Upper lobe of right lung (tissue), 1 donor: ENCODE measurements at regions not wholly inside any gene's neighbourhood (a gene's known extent, or its start where the extent isn't known, plus 50 kb on each side); places are given as distances from the start of the nearest gene placed in this dataset.

Experiments
- ATAC-seq: fragments of 200-7000 bp; cut with Tn5 transposase; one replicate; pipeline ENCODE4 v1.9.1; 2020; ENCODE audit warnings: mild to moderate bottlenecking, moderate library complexity
- DNase-seq: peaks from one replicate; pipeline ENCODE4 v3.0.0-alpha.2; 2020
- H3K27ac ChIP-seq: fragments of 200-600 bp; one replicate; pipeline ENCODE4 v1.8.0; 2022
- H3K27me3 ChIP-seq: fragments of 200-600 bp; one replicate; pipeline ENCODE4 v1.8.0; 2022; ENCODE audit warnings: mild to moderate bottlenecking
- H3K36me3 ChIP-seq: fragments of 200-600 bp; one replicate; pipeline ENCODE4 v1.8.0; 2022
- H3K4me1 ChIP-seq: fragments of 200-600 bp; one replicate; pipeline ENCODE4 v1.8.0; 2022
- H3K4me3 ChIP-seq: fragments of 200-600 bp; one replicate; pipeline ENCODE4 v1.8.0; 2022; ENCODE audit warnings: mild to moderate bottlenecking
- H3K9me3 ChIP-seq: fragments of 200-600 bp; one replicate; pipeline ENCODE4 v1.8.0; 2022
- intact Hi-C: fragments of 100-400 bp; cut with DNase I; formaldehyde crosslinking; loops from one replicate; pipeline ENCODE4 v1.11.0; 2022
- TF ChIP-seq, protein P1 (sequence below): fragments of 200-600 bp; IDR thresholded peaks from one replicate; pipeline ENCODE4 v1.8.0; 2022; ENCODE audit warnings: antibody characterized with exemption
- donor health status: DM: no; HTN: yes; CAD: no; lungs with severe emphysema.

DNA sequence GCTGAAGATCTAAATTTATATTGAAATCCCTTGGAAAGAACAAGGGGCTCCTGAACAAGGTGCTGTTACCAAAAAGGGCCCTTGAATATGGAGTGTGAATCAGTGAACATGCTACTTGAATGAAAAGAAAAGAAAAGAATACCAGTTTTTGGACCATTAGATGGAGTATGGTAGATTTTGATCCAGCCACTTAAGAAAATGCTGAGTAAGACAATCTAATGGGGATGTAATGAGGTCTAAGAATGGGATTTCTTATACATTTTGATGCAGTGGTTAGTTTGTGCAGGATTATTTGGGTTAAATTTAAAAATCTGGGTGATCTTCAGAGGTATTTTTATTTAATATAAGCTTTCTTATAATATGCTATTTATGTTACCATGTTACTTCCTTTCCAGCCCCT is 2003.0 kb upstream of the LRRTM1 start:
- Histone ChIP-seq H3K9me3 (no peaks in the 10 kb centered on the region), H3K27ac (no peak overlapping the region), H3K4me1 (no peaks in the 10 kb centered on the region), H3K27me3 (no peaks in the 10 kb centered on the region), H3K4me3 (no peak overlapping the region), H3K36me3 (no peaks in the 10 kb centered on the region)
- intact Hi-C loops: no loop called here
- DNase-seq (no peak), ATAC-seq (no peak)
- TF ChIP-seq, protein P1, sequence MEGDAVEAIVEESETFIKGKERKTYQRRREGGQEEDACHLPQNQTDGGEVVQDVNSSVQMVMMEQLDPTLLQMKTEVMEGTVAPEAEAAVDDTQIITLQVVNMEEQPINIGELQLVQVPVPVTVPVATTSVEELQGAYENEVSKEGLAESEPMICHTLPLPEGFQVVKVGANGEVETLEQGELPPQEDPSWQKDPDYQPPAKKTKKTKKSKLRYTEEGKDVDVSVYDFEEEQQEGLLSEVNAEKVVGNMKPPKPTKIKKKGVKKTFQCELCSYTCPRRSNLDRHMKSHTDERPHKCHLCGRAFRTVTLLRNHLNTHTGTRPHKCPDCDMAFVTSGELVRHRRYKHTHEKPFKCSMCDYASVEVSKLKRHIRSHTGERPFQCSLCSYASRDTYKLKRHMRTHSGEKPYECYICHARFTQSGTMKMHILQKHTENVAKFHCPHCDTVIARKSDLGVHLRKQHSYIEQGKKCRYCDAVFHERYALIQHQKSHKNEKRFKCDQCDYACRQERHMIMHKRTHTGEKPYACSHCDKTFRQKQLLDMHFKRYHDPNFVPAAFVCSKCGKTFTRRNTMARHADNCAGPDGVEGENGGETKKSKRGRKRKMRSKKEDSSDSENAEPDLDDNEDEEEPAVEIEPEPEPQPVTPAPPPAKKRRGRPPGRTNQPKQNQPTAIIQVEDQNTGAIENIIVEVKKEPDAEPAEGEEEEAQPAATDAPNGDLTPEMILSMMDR: no peak

DNA sequence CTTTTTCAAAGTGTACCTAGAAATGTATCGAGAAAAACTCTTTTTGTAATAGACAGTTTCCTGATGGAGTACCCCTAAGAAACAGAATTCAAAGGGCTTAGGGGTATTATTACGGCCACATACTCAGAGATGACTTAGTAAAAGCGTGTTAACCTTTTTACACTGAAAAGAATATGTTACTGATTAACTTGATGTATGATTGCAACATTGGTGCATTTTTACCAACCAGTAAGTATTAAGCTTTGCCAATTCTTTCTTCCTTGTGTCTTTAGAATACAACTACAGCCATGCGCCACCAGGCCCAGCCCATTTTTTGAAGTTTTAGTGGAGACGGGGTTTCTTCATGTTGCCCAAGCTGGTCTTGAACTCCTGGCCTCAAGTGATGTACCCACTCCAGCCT is 1997.0 kb upstream of the LRRTM1 start:
- Histone ChIP-seq H3K9me3 (no peaks in the 10 kb centered on the region), H3K4me1 (no peaks in the 10 kb centered on the region), H3K27ac (no peak overlapping the region), H3K36me3 (no peaks in the 10 kb centered on the region), H3K27me3 (no peaks in the 10 kb centered on the region), H3K4me3 (no peak overlapping the region)
- intact Hi-C loops: no loop called here
- ATAC-seq (no peak), DNase-seq (no peak)
- TF ChIP-seq, protein P1: no peak

DNA sequence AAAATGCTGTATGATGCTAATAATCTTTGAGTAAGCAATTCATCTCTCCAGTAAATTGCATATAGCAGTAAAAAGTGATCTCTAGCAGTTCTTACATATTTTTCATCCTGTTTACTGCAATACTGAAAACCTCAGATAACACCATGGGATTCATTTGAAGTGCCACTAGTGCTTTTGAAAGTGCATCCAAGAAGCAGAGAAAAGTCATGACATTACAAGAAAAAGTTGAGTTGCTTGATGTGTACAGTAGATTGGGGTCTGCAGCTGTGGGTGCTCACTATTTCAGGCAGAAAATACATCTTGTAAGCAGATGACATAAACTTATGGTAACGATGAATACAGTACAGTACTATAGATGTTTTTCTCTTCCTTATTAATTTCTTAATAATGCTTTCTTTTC is 1984.9 kb upstream of the LRRTM1 start:
- H3K4me3 ChIP-seq: no peak overlapping the region
- DNase-seq (no peak), ATAC-seq (no peak)
- intact Hi-C loops: no loop called here
- H3K36me3 ChIP-seq: no peaks in the 10 kb centered on the region
- no peaks in the 10 kb centered on the region for H3K9me3 ChIP-seq
- no peaks in the 10 kb centered on the region for H3K27me3 ChIP-seq
- H3K4me1 ChIP-seq: no peaks in the 10 kb centered on the region
- TF ChIP-seq, protein P1: no peak
- H3K27ac ChIP-seq: no peak overlapping the region

DNA sequence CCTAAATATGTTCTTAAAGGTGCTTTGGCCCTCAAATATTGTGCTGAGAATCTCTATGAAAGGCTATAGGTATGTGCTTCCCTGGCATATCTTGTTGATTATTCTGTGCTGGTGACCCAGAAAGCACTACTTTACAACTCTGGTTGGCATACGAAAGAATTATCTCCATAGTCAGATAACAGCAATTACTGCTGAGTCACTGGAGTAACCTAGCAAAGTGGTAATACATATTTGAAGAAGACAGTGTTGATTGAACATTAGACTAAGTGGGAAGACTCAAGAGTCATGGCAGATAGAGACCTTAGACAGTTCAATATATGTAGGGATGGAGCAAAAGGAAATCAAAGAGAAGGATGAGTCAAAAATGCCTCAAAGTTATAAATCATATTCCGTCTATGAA is 1978.5 kb upstream of the LRRTM1 start:
- Histone ChIP-seq H3K27ac (no peak overlapping the region), H3K4me3 (no peak overlapping the region), H3K27me3 (no peaks in the 10 kb centered on the region), H3K36me3 (no peaks in the 10 kb centered on the region), H3K9me3 (no peaks in the 10 kb centered on the region), H3K4me1 (no peaks in the 10 kb centered on the region)
- ATAC-seq (no peak), DNase-seq (no peak)
- TF ChIP-seq, protein P1: no peak
- intact Hi-C loops: no loop called here

DNA sequence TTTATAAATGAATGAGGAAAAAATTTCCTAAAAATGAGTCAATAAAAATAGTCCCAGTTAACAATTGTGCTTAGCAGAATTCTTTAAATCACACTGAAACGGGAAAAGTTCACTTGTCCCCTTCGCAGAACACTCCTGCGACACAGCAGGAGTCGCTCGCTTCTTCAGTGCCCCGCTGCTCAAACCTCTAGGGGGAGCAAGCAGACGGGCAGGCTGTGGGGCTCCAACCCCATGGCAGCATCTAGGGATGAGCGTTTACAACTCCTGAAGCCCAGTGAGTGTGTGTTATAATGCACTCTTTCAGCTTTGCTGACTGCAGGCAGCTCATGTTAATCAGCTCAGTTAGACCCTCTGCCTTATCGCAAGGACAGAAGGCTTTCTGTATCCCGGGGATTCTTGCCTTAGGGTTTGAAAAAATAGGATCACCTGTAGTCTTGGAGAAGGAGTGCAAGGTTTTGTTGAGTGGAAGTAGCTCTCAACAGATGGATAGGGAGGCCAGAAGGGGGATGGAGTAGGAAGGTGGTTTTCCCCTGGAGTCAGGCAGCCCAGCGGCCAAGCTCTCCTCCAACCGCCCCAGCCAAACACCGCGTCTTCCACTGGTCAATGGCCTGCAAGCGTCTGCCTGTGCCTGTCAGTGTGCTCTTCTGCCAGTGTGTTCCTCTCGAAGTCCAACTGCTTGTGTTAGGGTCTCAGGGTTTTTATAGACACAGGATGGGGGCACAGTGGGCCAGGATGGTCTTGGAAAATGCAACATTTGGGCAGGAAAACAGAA is 1977.7 kb upstream of the LRRTM1 start:
- H3K4me1 ChIP-seq: no peaks in the 10 kb centered on the region
- ATAC-seq (no peak), DNase-seq (no peak)
- no peak overlapping the region for H3K4me3 ChIP-seq
- no peaks in the 10 kb centered on the region for H3K27me3 ChIP-seq
- intact Hi-C loops: no loop called here
- H3K9me3 ChIP-seq: no peaks in the 10 kb centered on the region
- TF ChIP-seq, protein P1: no peak
- no peak overlapping the region for H3K27ac ChIP-seq
- H3K36me3 ChIP-seq: no peaks in the 10 kb centered on the region

DNA sequence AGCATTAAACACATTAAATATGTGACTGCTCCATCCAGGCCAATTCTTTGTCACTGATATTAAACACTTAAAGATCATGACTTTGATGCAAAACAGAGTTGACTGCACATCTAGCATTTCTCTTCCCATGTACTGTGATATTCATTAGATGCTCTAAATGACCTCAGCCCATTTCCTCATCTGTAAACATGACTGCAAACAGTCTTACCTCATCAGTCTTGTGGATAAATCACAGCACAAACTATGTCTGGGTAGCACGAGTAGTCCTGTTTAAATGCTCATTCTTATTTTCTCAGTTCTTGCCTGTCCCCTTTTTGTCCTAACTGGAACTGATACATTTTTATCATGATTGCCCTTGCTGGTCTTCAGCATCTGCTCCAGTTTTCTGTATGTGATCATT is 1974.8 kb upstream of the LRRTM1 start:
- TF ChIP-seq, protein P1: no peak
- H3K36me3 ChIP-seq: no peaks in the 10 kb centered on the region

More for the DNA sequence above, 1974.8 kb upstream of the LRRTM1 start:
- no peaks in the 10 kb centered on the region for H3K27me3 ChIP-seq
- H3K4me3 ChIP-seq: no peak overlapping the region
- DNase-seq (no peak), ATAC-seq (no peak)
- no peaks in the 10 kb centered on the region for H3K4me1 ChIP-seq
- H3K27ac ChIP-seq: no peak overlapping the region
- H3K9me3 ChIP-seq: no peaks in the 10 kb centered on the region
- intact Hi-C loops: no loop called here
